ENCODE measurements at regions not wholly inside any gene's neighbourhood (a gene's known extent, or its start where the extent isn't known, plus 50 kb on each side); places are given as distances from the start of the nearest gene placed in this dataset.

GRCh38 chr4:134867027-134867426, 665.4 kb upstream of the PABPC4L start:
- TF ChIP-seq CEBPB (IDR thresholded peaks at IDR 0.05) (no peak), CREB1 (IDR thresholded peaks at IDR 0.05; ENCODE audit: low read depth) (no peak)

DNA sequence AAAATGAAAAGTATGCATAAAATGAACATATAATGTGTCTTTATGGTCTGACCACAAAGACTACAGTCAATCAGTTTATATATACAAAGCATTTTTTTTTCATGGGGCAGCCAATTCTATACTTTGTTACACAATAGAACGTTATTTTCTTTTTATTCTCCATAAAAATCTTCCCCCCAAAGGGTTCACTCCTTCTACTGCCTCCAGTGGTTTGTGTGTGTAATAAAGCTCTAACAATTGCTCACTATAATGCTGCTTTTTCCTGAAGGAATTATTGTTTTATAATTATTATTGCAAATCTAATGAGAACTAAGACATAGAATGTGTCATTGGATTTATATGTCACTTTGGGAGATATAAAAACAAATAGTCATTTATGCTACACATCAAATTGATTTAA, 664.1 kb upstream of the PABPC4L start:
- TF ChIP-seq TEAD4 (IDR thresholded peaks at IDR 0.05) (no peak), MAX (IDR thresholded peaks at IDR 0.05) (no peak), CEBPB (IDR thresholded peaks at IDR 0.05) (no peak), TCF12 (IDR thresholded peaks at IDR 0.05; ENCODE audit: low read depth) (no peak), USF1 (IDR thresholded peaks at IDR 0.05) (no peak), ZBTB7A (IDR thresholded peaks at IDR 0.05; ENCODE audit: low read depth) (no peak), CREB1 (IDR thresholded peaks at IDR 0.05; ENCODE audit: low read depth) (no peak), EP300 (IDR thresholded peaks at IDR 0.05; ENCODE audit: borderline replicate concordance) (no peak), YY1 (IDR thresholded peaks at IDR 0.05; ENCODE audit: low read depth) (no peak), RAD21 (IDR thresholded peaks at IDR 0.05; ENCODE audit: low read depth) (no peak), FOXM1 (IDR thresholded peaks at IDR 0.05; ENCODE audit: borderline replicate concordance, low read depth) (no peak), TAF1 (IDR thresholded peaks at IDR 0.05; ENCODE audit: low read depth) (no peak), EGR1 (IDR thresholded peaks at IDR 0.05) (no peak), REST (IDR thresholded peaks at IDR 0.05; ENCODE audit: low read depth) (no peak), NFIC (IDR thresholded peaks at IDR 0.05) (no peak)

DNA sequence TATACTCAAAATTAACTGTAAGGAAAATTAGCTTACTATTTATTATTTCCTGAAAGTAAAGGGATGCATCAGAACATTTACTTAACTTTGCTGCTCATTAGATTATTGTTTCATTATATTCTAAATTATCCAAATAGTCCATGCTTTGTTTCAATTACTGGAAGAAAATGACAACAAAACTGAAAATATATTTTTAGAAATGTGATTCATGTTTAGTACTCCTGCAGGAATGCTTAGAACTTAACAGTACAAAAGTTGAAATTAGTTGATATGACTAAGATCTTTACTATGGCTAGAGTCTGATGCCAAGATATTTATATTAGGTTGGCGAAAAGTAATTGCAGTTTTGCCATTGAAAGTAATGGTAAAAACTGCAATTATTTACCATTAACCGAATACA, 660.5 kb upstream of the PABPC4L start:
- TF ChIP-seq YY1 (IDR thresholded peaks at IDR 0.05; ENCODE audit: low read depth) (no peak), REST (IDR thresholded peaks at IDR 0.05; ENCODE audit: low read depth) (no peak), EGR1 (IDR thresholded peaks at IDR 0.05) (no peak), TEAD4 (IDR thresholded peaks at IDR 0.05) (no peak), FOXM1 (IDR thresholded peaks at IDR 0.05; ENCODE audit: borderline replicate concordance, low read depth) (no peak), MAX (IDR thresholded peaks at IDR 0.05) (no peak)

GRCh38 chr4:134848681-134849080, 647.1 kb upstream of the PABPC4L start:
- TF ChIP-seq YY1 (IDR thresholded peaks at IDR 0.05; ENCODE audit: low read depth) (no peak), EP300 (IDR thresholded peaks at IDR 0.05; ENCODE audit: borderline replicate concordance) (no peak), TAF1 (IDR thresholded peaks at IDR 0.05; ENCODE audit: low read depth) (no peak), CREB1 (IDR thresholded peaks at IDR 0.05; ENCODE audit: low read depth) (no peak), NFIC (IDR thresholded peaks at IDR 0.05) (no peak), REST (IDR thresholded peaks at IDR 0.05; ENCODE audit: low read depth) (no peak), USF1 (IDR thresholded peaks at IDR 0.05) (no peak), MAX (IDR thresholded peaks at IDR 0.05) (no peak), EGR1 (IDR thresholded peaks at IDR 0.05) (no peak), TEAD4 (IDR thresholded peaks at IDR 0.05) (no peak), TCF12 (IDR thresholded peaks at IDR 0.05; ENCODE audit: low read depth) (no peak), ZBTB7A (IDR thresholded peaks at IDR 0.05; ENCODE audit: low read depth) (no peak), RAD21 (IDR thresholded peaks at IDR 0.05; ENCODE audit: low read depth) (no peak), CEBPB (IDR thresholded peaks at IDR 0.05) (no peak), FOXM1 (IDR thresholded peaks at IDR 0.05; ENCODE audit: borderline replicate concordance, low read depth) (no peak)

DNA sequence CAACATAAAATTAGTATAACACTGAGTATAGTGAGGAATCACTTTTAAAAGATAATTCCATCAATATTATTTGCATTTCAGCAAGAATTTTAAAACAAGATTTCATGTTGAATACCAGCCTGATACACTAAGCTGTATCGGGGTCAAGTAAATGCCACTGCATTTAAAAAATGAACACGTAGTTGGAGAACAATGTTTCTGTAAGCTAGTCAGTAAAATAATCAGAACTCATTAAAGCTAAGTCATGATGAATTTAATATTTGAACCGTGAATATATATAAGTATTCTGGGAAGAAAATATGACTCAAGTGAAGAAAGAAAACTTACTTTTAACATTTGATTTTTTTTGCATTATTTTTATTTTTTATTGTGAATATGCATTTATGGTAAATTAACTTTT, 611.0 kb upstream of the PABPC4L start:
- TF ChIP-seq MAX (IDR thresholded peaks at IDR 0.05) (no peak), YY1 (IDR thresholded peaks at IDR 0.05; ENCODE audit: low read depth) (no peak), EP300 (IDR thresholded peaks at IDR 0.05; ENCODE audit: borderline replicate concordance) (no peak), CREB1 (IDR thresholded peaks at IDR 0.05; ENCODE audit: low read depth) (no peak), TCF12 (IDR thresholded peaks at IDR 0.05; ENCODE audit: low read depth) (no peak), REST (IDR thresholded peaks at IDR 0.05; ENCODE audit: low read depth) (no peak), ZBTB7A (IDR thresholded peaks at IDR 0.05; ENCODE audit: low read depth) (no peak)
